Stimulated activated CD4-positive, alpha-beta T cell treated with anti-CD3 and anti-CD28 coated beads, Interleukin-2, amount 100 ng/mL, for 48 hours (primary cell): ENCODE measurements at regions not wholly inside any gene's neighbourhood (a gene's known extent, or its start where the extent isn't known, plus 50 kb on each side); places are given as distances from the start of the nearest gene placed in this dataset.
A peak's percentile ranks its signal among the peaks of the same experiment; 100 is the strongest.

Experiments used
- DNase-seq, 2 donors: peaks; one replicate each; pipeline ENCODE4 v3.0.0-alpha.2; 2020

GRCh38 chr18:68623342-68623741 lies 91.6 kb downstream of the TMX3 start:
- peak; percentile 2 to 4 for DNase-seq

- DNase-seq = no peak
These were observed 103.6 kb downstream of the TMX3 start for GRCh38 chr18:68611311-68611710.

- no peak for DNase-seq
These were observed 105.9 kb downstream of the TMX3 start for GRCh38 chr18:68608851-68609490.

- DNase-seq = no peak
These were observed 107.1 kb downstream of the TMX3 start for GRCh38 chr18:68607852-68608251.

- DNase-seq = no peak
These were observed 110.7 kb downstream of the TMX3 start for GRCh38 chr18:68604256-68604655.

GRCh38 chr18:68596016-68596415 lies 118.9 kb downstream of the TMX3 start:
- DNase-seq = no peak

GRCh38 chr18:68588169-68588568 lies 126.7 kb downstream of the TMX3 start:
- DNase-seq = no peak

GRCh38 chr18:68583685-68584084 lies 131.2 kb downstream of the TMX3 start:
- no peak for DNase-seq

GRCh38 chr18:68574311-68574710 lies 140.6 kb downstream of the TMX3 start:
- no peak for DNase-seq

GRCh38 chr18:68569936-68570335 lies 145.0 kb downstream of the TMX3 start:
- no peak for DNase-seq

GRCh38 chr18:68568364-68569155 lies 146.3 kb downstream of the TMX3 start:
- no peak for DNase-seq

- no peak for DNase-seq
These were observed 147.9 kb downstream of the TMX3 start for GRCh38 chr18:68566991-68567390.

GRCh38 chr18:68564961-68565360 lies 149.9 kb downstream of the TMX3 start:
- no peak for DNase-seq

GRCh38 chr18:68564351-68564750 lies 150.6 kb downstream of the TMX3 start:
- DNase-seq = no peak

- DNase-seq = no peak
These were observed 154.8 kb downstream of the TMX3 start for GRCh38 chr18:68560128-68560527.

- DNase-seq = no peak
These were observed 157.7 kb downstream of the TMX3 start for GRCh38 chr18:68557183-68557582.

- DNase-seq = no peak
These were observed 159.0 kb downstream of the TMX3 start for GRCh38 chr18:68555879-68556301.

GRCh38 chr18:68548904-68549870 lies 165.7 kb downstream of the TMX3 start:
- no peak for DNase-seq

- DNase-seq = no peak
These were observed 171.6 kb downstream of the TMX3 start for GRCh38 chr18:68543344-68543743.

- no peak for DNase-seq
These were observed 172.1 kb downstream of the TMX3 start for GRCh38 chr18:68542846-68543245.

GRCh38 chr18:68533641-68534040 lies 181.3 kb downstream of the TMX3 start:
- DNase-seq = no peak

GRCh38 chr18:68532328-68532885 lies 182.5 kb downstream of the TMX3 start:
- DNase-seq = no peak

GRCh38 chr18:68525091-68525490 lies 189.8 kb downstream of the TMX3 start:
- DNase-seq = no peak
